HG03460 (cell line): ENCODE measurements at regions not wholly inside any gene's neighbourhood (a gene's known extent, or its start where the extent isn't known, plus 50 kb on each side); places are given as distances from the start of the nearest gene placed in this dataset.
"Not testable (repeated sequence)": the region's sequence is repeated elsewhere in the genome, so short reads cannot be mapped to it uniquely, and the experiment has no call there.

Experiments used
- ATAC-seq: cut with Tn5 transposase; IDR thresholded peaks from one replicate; pipeline ENCODE4 v1.9.1; 2021; ENCODE audit not compliant: unreplicated experiment

DNA sequence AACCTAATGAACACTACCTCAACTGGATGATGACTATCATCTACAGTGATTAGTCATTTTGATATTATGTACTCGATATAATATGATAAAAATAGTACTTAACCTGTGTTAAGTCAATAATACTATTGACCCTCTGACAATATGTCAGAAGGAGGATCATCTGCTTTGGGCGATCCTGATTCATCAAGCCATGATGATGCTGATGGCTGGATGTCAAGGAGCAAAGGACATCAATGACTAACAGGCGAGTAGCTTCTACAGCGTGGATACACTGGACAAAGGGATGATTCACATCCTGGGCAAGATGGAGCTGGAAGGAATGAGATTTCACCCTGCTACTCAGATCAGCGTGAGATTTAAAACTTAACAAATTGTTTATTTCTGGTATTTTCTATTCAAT, 94.4 kb upstream of the SKAP2 start:
- ATAC-seq = no peak

DNA sequence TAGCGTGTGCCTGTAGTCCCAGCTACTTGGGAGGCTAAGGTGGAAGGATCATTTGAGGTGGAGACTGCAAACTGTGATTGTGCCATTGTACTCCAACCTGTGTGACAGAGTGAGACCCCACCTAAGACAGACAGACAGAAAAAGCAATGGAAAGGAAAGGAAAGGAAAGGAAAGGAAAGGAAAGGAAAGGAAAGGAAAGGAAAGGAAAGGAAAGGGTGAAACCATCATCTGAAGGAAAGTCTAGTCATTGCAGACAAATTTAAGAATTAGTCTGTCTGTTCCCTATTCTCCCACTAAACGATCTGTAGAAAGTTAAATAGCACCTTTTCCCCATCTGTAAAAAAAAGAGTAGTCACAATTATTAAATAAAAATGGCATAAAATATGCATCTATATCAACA, 91.1 kb upstream of the SKAP2 start:
- ATAC-seq = no peak

DNA sequence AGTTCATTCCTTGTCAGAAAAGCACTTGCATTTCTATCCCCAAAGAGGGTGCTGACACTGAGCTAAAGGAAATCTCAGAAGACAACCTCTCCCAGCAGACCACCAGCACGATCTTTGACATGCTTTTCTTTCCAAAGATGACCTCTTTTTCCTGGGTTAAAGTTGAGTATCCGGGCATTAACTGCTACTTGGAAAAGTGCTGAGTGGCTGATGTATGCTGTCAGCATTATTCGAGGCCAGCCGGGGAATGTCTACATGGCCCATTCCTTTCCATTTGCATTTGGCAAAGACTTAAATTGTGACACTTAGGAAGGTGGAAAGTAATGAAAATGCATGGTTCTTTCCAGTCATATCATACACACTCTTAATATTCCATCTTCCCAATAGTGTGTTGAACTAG, 90.6 kb upstream of the SKAP2 start:
- ATAC-seq = no peak

DNA sequence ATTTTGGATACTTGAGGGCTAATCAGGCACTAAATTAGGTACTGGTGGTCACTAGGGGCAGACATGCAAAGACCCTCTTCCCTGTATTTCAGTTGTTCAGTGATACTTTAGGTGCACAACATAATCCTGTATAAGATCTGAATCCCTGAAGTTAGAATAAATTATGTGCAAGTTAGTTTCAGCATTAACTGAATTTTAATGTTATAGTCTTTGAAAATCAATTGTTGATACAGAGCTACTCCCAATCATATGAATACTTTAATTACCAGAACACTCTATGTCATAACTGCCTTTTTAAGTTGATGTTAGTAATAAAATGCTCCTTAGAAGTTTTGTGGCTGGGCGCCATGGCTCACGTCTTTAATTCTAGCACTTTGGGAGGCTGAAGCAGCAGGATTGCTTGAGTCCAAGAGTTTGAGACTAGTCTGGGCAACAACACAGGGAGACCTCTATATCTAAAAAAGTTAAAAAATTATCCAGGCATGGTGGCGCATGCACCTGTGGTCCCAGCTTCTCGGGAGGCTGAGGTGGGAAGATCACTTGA, 87.1 kb upstream of the SKAP2 start:
- no peak for ATAC-seq

DNA sequence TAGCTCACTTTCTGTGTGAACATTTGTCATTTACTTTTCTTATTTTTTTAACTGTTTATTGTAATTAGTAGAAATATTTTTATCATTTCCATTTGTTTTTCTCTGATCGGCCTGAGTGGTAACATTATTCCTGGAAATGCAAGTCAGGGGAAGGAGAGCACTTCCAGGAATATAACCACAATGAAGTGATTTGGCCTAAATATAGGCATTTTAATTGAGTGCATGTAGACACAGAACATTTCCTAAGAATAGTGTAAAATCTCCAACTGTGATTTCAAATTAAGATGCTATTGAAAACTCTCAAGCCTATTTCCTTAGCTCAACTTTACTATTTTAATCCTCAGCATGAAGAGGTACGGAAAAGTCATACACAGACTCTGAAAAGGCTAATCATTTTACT, 86.5 kb upstream of the SKAP2 start:
- no peak for ATAC-seq

- ATAC-seq = no peak
Measured at GRCh38 chr7:26949319-26949718, 84.9 kb upstream of the SKAP2 start.

GRCh38 chr7:26948617-26949118, 84.3 kb upstream of the SKAP2 start:
- ATAC-seq = no peak

- ATAC-seq = no peak
Measured at GRCh38 chr7:26944501-26945358, 80.3 kb upstream of the SKAP2 start.

DNA sequence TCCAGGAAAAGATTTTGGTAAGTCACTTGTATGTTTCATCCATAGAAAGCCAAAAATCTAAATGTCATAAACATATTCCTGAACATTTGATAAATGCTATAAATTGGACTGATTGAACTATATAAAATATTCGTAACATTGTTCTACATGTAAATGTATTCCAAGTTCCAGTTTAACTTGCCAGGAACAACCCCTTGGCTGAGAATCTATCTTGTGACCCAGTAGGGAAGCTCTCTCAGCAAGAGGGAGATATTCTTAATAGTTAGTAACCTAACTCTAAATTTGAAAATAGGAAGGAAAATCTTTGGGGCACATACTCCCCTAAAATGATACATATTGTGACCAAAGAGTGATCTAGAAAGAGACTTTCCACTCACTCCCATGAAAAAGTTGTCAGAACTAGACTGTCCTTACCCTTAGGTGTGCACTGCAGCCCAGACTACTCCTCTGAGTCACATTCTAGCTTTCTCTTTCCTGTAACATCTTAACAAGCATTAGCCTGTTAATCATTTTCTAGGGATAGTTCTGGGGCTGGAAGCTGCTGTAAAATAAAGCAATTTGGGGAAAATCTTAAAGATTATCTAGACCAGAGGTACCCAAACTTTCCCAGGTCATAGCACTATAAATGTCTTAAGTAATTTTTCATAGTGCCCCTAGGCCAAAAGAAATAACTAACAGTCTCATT, 73.7 kb upstream of the SKAP2 start:
- ATAC-seq = no peak

GRCh38 chr7:26937306-26937705, 72.9 kb upstream of the SKAP2 start:
- no peak for ATAC-seq

- not testable (repeated sequence) for ATAC-seq
Measured at GRCh38 chr7:26932616-26933015, 68.2 kb upstream of the SKAP2 start.

- no peak for ATAC-seq
Measured at GRCh38 chr7:26930845-26931244, 66.5 kb upstream of the SKAP2 start.

DNA sequence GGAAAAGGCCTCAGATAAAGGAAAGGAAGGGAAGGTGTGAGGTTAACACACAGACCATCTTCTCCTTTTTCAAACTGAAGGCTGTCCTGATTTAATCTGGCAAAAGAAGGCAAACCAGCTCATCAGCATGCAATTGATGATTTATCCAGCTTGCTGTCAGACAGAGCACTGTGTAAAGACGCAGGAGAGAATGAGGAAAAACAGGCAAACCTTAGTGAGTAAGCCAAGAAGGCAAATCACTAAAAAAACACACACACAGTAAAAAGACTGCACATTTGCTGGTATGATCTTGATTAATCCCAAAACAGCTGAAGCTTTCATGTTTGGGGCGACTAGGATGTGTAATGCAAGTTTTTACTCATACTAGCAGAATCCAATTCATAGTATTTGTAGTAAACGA, 65.8 kb upstream of the SKAP2 start:
- ATAC-seq = no peak

DNA sequence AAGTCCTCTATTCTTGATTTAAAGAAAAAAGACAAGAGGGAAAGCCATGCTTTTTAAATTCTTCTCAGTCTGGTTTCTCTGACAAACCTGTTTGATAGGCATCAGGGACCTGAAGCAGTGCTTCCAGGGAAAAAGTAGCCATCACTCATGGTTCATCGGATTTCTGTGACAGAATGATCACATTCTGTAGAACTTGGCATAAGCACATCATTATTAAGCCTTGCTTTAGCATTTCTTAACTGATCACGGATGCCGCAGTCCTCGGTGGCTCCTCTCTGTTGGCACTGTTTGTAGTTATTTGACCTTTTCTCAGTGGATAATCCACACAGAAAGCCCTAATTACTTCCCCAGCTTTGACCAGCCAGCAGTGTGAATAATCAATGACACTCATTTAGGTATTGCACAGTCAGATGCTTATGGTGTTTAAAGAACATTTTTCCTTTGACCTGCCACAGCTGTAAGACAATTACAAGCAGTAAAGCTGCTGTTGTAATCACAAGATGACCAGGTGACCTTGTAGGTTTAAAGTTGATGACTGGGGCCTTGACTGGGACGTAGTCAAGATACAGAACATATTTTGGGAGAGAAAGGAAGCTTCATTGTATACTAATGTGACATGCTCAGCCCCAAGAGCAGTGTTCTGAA, 64.4 kb upstream of the SKAP2 start:
- no peak for ATAC-seq

GRCh38 chr7:26925768-26926167, 61.4 kb upstream of the SKAP2 start:
- no peak for ATAC-seq

DNA sequence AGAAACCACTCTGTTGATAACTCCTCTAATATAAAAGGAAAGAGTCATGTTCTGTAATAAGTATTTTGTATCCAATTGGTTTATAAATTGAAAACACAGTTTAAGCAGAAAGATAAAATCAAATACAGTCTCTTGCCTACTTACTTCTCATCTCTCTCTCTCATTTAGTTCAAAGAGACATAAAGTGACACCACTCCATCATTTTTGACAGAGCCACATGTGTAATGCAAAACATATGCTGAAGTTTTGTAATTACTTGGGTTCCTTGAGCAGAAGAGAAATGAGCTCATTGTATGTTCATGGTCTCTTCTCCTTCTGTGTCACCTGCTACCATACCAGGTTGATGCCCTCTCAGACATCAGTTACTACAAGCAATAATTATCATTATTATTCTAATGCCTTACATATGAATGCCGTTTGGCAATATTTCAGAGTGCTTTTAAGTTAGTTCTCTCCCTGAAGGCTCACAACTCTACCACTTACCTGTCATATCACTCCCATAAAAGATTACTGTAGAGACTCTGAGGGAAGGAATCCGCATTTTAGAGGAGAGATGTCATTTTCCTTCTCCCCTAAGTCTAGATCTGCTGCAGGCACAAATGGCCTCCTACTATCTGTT, 59.9 kb upstream of the SKAP2 start:
- ATAC-seq = no peak

DNA sequence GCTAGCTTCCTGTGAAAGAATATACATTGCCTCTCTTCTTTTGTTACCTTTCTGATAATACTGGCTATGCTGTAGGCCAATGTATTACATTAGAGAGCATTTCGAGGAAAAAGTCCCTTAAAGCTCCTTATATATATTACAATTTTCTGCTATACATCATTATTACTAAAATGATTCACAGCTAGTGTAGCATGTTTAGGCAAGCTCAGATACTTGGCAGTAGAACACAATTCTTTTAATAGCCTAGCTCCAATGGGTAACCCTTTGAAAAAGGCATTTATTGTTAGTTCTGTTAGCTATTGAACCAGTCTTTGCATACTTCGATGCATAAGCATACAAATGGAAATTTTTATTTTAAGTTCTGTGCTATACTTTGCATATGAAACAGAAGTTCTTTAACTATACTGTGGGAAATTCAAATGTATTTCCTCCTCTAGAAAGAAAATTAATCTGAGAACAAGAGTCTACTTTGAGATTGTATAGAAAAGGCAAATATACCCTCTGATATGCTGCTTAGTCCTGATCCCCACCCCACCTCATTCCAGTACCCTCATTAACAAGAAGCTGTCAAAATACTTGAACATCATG, 55.6 kb upstream of the SKAP2 start:
- no peak for ATAC-seq

DNA sequence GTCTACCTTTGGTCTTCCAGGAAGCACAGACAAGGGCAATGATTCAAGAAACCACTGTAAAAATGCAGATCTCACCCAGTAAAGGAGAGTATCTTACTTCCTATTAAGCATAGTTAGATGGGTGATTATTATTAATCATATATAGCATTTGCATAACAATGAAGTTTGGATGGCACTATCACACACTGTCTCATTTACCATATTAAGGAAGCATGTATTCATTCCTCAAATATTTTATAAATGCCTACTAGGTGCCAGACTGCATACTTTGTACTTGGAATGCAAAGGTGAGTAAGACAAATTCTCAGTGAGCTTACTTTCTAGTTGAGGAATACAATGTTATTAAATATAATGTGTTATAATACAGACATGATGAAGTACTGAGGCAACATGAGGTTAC, 53.9 kb upstream of the SKAP2 start:
- ATAC-seq = no peak

DNA sequence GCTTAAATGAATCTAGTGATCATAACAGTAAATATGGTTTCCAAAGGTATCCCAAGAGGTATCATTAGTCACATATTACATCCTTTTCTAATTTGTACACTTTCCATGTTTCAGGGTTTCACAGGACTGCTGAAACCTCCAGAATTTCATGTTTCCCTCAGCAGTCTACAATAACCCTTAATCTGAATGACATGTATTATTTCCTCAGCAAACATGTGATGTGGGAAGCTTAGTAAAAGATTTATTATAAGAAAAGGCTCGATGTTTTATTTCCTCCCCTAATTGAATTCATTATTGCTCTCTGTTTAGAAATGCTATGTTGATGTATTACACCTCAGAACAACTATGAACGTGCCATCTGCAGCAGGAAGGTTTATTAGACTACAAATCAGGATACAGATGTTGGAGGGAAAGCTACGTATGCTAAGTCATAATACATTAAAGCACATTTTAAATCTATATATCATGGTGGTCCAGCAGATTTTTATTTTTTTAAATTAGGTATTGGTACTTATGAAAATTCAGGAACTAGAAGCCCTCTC, 52.5 kb upstream of the SKAP2 start:
- ATAC-seq = no peak

DNA sequence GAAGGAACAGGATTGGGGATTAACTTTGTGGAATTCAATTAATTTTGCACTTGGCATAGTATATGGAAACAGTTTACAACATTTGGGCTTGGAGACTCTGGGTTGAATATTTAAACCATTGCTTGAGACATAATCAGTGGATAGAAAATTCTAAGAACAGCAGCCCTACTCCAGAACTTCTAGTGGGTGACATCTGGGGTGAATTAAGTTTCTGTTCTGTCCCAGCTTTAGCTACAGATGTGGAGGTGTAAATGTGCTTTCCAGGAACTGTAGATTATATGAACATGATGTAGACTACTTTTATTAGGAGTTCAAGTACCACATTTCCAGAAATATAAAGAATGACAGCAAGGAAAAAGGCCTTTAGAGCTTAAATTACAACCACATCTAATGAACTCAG, 51.9 kb upstream of the SKAP2 start:
- no peak for ATAC-seq
